SK-N-SH treated with all-trans-retinoic acid at 6 μM for 48 hours (cell line): ENCODE measurements at regions not wholly inside any gene's neighbourhood (a gene's known extent, or its start where the extent isn't known, plus 50 kb on each side); places are given as distances from the start of the nearest gene placed in this dataset.

Source experiments
- ARNTL ChIP-seq: fragments of 450-650 bp; formaldehyde crosslinking; IDR thresholded peaks from 2 replicates; pipeline ENCODE4 v1.5.0; 2020; ENCODE audit warnings: low read depth, mild to moderate bottlenecking, moderate library complexity, borderline replicate concordance
- ISL1 ChIP-seq: fragments of 250-450 bp; sonication (Bioruptor Pico); IDR thresholded peaks from 2 replicates; pipeline ENCODE4 v2.1.2; 2022; ENCODE audit warnings: mild to moderate bottlenecking, moderate library complexity
- SNAI2 ChIP-seq: fragments of 250-450 bp; sonication (Bioruptor Pico); IDR thresholded peaks from 2 replicates; pipeline ENCODE4 v1.5.0; 2020; ENCODE audit warnings: mild to moderate bottlenecking, moderate library complexity
- TOX ChIP-seq: fragments of 250-450 bp; sonication (Bioruptor Pico); IDR thresholded peaks from 2 replicates; pipeline ENCODE4 v1.8.0; 2021; ENCODE audit warnings: mild to moderate bottlenecking, moderate library complexity, borderline replicate concordance
- ZC3H10 ChIP-seq: fragments of 250-450 bp; sonication (Bioruptor Pico); IDR thresholded peaks from 2 replicates; pipeline ENCODE4 v1.5.1; 2021; ENCODE audit warnings: mild to moderate bottlenecking, moderate library complexity
- ZNF8 ChIP-seq: fragments of 450-650 bp; formaldehyde crosslinking; IDR thresholded peaks from 2 replicates; pipeline ENCODE4 v1.5.0; 2020; ENCODE audit warnings: mild to moderate bottlenecking, moderate library complexity
- TF ChIP-seq, protein P1 (sequence below): fragments of 250-450 bp; sonication (Bioruptor Pico); IDR thresholded peaks from 2 replicates; pipeline ENCODE4 v1.5.1; 2020; ENCODE audit warnings: low read depth, mild to moderate bottlenecking, moderate library complexity

DNA sequence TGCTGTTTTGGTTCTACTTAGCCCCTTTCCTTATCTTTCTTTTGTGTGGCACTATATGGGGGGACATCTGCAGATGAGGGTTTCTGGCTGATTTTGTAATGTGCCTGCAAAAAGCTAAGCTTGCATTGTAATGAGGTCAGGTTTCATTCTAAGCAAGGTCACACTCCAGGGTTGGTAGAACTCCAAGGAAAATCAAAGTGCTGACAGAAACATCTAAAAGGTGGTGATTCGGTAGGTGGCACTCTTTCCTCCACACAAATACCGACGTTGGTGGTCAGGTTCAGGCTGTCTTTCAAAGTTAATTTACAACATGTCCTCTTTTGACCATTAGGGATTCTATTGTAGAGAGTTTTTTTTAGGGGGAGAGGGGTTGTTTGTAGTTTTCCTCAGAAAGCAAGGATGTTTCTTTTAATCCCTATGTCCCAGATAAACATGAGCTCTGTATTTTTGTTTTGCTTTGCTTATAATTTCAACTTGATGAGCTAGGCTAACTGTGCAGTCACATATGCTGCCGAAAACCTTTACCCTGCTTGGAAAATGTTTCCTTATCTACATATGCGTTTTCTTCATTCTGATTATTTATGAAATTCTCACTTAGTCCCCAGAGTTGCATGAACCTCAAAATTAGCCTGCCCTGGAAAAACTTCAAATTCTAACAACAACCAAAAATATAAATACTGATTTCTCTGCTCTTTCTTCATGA is 434.2 kb downstream of the PPARGC1A start:
- TF ChIP-seq TOX (CRISPR knock-in tag) (no peak), ZC3H10 (CRISPR knock-in tag) (no peak), ZNF8 (CRISPR knock-in tag) (no peak), ARNTL (no peak), SNAI2 (CRISPR knock-in tag) (no peak), ISL1 (no peak)
- TF ChIP-seq, protein P1, sequence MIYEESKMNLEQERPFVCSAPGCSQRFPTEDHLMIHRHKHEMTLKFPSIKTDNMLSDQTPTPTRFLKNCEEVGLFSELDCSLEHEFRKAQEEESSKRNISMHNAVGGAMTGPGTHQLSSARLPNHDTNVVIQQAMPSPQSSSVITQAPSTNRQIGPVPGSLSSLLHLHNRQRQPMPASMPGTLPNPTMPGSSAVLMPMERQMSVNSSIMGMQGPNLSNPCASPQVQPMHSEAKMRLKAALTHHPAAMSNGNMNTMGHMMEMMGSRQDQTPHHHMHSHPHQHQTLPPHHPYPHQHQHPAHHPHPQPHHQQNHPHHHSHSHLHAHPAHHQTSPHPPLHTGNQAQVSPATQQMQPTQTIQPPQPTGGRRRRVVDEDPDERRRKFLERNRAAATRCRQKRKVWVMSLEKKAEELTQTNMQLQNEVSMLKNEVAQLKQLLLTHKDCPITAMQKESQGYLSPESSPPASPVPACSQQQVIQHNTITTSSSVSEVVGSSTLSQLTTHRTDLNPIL = no peak
